GM12873 (cell line): ENCODE measurements at regions not wholly inside any gene's neighbourhood (a gene's known extent, or its start where the extent isn't known, plus 50 kb on each side); places are given as distances from the start of the nearest gene placed in this dataset.

Experiments
- CTCF ChIP-seq: IDR thresholded peaks from 2 replicates; pipeline ENCODE4 v1.5.1; 2012; ENCODE audit warnings: low read depth, mild to moderate bottlenecking, moderate library complexity, low read length, control low read depth; ENCODE audit not compliant: insufficient read depth; ENCODE audit errors: missing control alignments

GRCh38 chr2:134155134-134155533 is 98.7 kb upstream of the MGAT5 start:
- TF ChIP-seq CTCF = no peak

DNA sequence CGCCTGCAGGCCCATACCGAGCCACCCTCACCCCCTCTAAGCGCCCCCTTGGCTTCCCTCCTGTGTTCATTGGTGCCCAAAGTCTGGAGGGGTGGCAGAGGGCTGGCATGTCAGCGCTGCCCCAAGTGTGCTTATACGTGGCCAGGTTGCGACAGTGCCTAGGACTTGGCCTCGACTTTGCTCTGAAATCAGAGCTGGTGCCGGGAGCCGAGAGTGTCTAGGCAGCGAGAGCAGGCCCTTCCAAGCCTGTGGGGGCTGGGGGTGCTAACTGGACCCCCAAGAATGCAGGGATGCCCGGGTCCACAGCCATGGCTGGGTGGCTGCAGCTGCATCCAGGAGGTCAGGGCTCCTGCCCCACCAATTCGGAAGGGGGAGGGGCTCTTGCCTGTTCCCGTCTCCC is 95.6 kb upstream of the MGAT5 start:
- TF ChIP-seq CTCF = no peak

DNA sequence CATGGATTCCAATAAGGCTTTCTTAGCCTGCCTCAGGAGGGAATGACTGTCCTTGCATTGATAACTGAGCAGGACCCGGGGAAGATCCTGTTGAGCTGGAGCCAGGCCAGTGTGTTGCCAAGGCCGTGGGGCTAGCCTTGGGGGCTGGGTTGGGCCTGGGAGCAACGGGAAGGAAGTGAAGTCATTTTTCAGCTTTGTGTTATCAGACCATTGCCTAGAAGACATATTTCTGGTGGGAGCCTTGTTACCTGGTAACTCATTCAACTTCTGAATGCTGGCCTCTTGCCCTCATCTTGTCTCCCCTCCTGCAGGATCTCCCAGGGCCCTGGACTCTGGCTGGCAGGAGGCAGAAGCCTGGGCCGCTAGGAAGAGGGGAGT is 92.7 kb upstream of the MGAT5 start:
- TF ChIP-seq CTCF = no peak

GRCh38 chr2:134163336-134163735 is 90.5 kb upstream of the MGAT5 start:
- TF ChIP-seq CTCF = no peak

DNA sequence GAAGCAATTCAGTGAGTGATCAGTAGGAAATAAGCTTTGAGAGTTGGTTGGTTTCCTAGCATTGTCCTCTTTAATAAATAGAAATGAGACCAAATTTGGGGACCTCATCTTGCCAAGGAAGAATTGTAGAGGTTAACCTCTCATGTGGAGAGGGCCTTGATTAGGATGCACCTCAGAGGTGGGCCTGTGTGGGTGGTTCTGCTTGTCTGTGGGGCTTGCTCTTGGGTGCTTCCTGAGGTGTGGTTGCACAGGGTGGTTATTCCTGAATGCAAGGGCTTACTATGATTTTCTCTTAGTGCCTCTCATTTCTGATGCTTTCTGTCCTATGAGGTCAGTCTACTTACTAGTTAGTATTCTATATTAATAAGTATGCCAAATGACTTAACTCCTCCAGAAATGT is 89.6 kb upstream of the MGAT5 start:
- no peak for TF ChIP-seq CTCF

DNA sequence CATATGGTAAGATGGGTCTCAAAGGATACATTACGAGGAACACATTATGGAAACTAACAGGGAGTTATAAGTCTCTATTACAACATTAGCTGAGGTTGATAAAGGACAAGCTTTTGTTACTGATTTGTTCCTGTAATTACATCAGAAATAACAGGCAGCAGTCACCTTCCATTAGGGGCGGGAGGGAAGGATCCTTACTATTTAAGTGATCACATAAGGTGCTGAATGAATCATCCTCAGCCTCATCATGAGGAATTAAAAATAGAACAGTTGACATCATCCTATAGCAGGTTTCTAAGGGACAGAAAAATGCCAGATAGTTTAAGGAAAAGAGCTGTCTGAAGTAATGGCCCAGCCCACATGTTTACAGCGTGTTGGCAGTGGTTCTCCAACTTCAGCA is 86.9 kb upstream of the MGAT5 start:
- TF ChIP-seq CTCF = no peak

- no peak for TF ChIP-seq CTCF
Measured at GRCh38 chr2:134169788-134170187, 84.1 kb upstream of the MGAT5 start.

DNA sequence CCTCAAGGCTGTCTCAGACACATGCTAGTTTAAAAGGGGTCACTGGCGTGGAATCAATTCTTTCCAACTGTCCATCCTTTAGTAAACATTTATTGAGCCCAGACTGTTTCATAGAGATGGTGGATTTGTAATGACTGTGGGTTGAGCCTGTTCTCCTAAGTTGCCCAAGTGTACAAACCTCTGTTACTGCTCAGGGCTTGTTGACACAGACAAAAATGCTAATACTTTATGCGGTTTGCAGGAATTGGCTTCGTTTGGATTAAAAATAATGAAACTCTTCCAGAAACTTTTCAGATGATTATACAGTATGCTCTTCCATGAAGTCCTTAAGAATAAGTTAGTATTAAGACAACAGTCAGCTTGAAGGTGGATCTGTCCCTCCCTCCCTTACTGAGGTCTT is 83.6 kb upstream of the MGAT5 start:
- no peak for TF ChIP-seq CTCF
